KOPT-K1 (cell line): ENCODE measurements at regions not wholly inside any gene's neighbourhood (a gene's known extent, or its start where the extent isn't known, plus 50 kb on each side); places are given as distances from the start of the nearest gene placed in this dataset.
A peak's percentile ranks its signal among the peaks of the same experiment; 100 is the strongest.
"Not testable (repeated sequence)": the region's sequence is repeated elsewhere in the genome, so short reads cannot be mapped to it uniquely, and the experiment has no call there.

ENCODE experiments used
- H3K27ac ChIP-seq: fragments of 200-600 bp; sonication (generic); 2 replicates; pipeline ENCODE4 v1.5.1; 2016; ENCODE audit warnings: antibody characterized with exemption, mild to moderate bottlenecking, low read depth, low read length; ENCODE audit not compliant: poor library complexity, severe bottlenecking
- H3K36me3 ChIP-seq: fragments of 200-600 bp; sonication (generic); 2 replicates; pipeline ENCODE4 v1.5.1; 2017; ENCODE audit warnings: antibody characterized with exemption, mild to moderate bottlenecking, low read length, moderate library complexity; ENCODE audit not compliant: insufficient read depth
- H3K9me3 ChIP-seq: fragments of 200-600 bp; sonication (generic); 2 replicates; pipeline ENCODE4 v1.5.1; 2017; ENCODE audit warnings: antibody characterized with exemption, low read length, mild to moderate bottlenecking; ENCODE audit not compliant: insufficient read depth, poor library complexity, severe bottlenecking

DNA sequence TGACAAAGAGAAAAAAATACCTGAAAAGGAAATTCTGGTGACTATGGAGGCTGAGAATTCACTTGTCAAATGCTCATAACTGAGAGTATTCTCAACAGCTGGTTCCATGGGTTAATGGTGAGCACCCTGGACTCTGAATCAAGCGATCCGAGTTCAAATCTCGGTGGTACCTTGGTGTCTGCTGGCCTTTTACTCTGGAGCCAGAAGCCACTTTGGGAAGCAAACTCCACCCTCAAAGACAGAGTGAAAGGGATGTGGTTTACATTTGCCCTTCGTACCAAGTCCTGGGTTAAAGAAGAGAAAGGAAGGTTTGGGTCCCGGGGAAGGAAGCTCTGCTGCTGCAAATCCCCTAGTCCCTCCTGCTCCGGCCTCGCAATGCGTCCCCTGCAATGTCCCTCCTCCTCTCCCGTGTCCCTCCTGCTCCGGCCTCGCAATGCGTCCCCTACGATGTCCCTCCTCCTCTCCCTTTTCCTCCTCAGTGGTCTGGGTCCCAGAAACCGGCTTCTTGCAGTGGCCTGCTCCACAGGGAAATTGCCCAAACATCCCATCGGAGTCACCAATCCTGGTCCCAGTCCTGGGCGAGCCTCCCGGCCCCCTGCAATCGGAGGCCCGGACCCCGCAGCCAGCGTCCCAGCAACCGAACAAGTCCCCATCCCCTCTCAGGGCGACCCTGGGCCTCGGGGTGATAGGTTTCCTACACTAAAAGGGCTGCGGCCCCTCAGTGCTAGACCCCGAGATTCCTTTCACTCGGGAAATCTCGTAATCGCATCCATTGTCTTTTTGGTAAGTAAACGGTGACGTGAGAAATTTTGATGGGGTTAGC is 129.4 kb downstream of the PPIAL4G start:
- Histone ChIP-seq H3K27ac (no peak overlapping the region), H3K36me3 (no peaks in the 10 kb centered on the region), H3K9me3 (no peaks in the 10 kb centered on the region)

DNA sequence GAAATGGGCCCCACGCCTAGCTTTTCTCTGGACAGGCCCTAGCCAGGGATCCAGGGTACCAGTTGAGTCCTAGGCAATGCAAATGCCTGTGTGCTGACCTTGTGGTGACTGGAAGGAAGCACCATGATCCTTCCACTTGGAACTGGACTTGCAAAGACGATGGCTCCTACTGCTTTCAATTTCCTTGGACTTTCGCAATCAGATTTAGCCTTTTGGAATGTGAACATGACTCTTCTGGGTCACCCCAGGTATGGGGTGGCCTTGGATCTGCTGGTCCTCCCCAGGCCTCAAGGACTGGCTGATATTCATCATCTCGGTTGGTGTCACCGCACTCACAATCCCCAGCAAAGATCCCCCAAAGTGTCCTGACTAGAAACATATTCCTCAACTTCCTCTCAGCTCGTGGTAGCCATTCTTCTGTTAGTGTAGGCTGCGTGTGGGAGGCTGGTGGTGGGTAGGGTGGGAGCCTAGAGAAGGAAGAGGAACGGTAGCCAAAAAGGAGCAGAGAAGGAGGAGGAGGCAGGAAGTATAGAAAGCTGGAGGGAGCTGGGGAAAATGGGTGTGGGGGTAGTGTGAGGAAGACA is 130.5 kb downstream of the PPIAL4G start:
- H3K9me3 ChIP-seq = no peaks in the 10 kb centered on the region
- no peak overlapping the region for H3K27ac ChIP-seq
- no peaks in the 10 kb centered on the region for H3K36me3 ChIP-seq

- Histone ChIP-seq H3K9me3 (no peaks in the 10 kb centered on the region), H3K36me3 (no peaks in the 10 kb centered on the region), H3K27ac (no peak overlapping the region)
These were observed 135.3 kb downstream of the PPIAL4G start for GRCh38 chr1:148347781-148348180.

DNA sequence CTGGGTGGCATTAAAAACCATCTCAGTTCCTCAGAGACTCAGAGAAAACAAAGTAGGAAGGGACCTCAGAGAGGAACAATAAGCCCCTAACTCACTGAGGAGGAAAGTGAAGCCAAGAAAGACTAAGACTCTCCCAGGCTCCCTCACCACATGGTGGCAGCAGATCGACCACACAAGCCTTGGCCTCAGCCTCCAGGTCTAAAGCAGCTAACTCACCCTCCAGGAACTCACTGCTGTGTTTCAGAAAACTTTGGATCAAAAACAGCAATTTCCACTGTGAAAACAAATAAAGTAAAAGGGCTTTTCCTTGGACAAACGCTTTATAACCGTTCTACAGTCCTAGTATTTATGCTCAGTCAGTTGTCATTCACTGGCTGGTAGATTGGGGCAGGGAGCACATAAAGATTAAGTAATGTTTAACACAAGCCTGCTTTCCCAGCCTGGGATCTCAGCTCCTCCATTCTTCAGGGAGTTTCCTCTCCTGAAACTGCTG is 137.4 kb downstream of the PPIAL4G start:
- H3K27ac ChIP-seq, H3K36me3 ChIP-seq, H3K9me3 ChIP-seq: not testable (repeated sequence)

DNA sequence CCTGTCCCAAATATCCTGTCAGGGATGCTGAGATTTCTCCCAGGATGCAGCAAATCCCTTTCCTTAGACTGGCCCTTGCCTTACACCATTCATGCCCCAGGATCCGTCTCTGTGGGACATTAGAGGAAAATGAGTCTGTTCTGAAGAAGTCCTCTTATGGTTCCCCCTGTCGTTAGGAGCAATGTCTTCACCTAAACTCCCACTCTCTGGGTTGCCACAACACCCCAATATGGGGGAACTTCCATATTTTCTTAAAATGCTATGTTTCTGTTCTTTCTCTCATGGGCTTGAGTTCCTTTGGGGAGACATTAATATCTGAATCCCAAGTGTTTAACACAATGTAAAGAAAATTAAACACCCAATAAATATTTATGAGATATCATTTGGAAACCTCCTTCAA is 138.5 kb downstream of the PPIAL4G start:
- H3K9me3 ChIP-seq, H3K27ac ChIP-seq, H3K36me3 ChIP-seq: not testable (repeated sequence)

DNA sequence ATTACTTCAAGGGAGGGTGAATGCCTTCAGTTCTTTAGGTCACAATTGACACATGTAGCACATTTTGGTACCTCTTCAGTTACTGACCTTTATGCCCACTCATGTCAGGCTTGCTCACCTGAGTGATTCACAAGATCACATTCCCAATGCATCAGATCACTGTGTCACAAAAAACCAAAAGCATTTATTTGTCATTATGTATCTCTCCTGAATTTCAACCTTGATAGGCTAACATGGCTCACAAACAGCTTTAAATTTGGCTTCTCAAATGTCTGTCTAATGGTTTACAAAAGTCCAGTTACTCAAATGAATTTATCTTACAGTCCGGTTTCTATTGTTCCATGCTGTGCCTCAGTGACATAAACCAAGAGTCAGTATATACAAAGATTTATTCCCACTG is 141.4 kb downstream of the PPIAL4G start:
- H3K36me3 ChIP-seq, H3K9me3 ChIP-seq, H3K27ac ChIP-seq: not testable (repeated sequence)

DNA sequence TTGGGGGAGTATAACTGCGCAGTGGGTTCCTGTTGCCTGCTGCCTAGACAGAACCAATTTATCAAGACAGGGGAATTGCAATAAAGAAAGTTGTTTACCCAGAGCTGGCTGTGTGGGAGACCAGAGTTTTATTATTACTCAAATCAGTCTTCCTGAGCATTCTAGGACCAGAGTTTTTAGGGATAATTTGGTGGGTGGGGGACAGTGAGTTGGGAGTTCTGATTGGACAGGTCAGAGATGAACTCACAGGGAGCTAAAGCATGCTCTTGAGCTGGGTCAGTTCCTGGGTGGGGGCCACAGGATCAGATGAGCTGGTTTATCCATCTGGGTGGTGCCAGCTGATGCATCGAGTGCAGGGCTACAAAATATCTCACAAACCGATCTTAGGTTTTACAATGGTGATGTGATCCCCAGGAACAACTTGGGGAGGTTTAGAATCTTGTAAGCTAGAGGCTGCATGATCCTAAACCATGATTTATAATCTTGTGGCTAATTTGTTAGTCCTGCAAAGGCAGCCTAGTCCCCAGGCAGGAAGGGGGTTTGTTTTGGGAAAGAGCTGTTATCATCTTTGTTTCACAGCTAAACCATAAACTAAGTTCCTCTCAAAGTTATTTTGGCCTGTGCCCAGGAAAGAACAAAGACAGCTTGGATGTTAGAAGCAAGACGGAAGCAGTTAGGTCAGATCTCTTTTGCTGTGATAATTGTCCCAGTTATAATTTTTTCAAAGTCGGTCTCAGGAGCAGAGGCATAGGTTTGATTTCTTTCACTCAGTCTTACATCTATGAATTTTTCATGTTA is 146.8 kb downstream of the PPIAL4G start:
- H3K36me3 ChIP-seq, H3K9me3 ChIP-seq, H3K27ac ChIP-seq: not testable (repeated sequence)

GRCh38 chr1:148334339-148335130 is 148.6 kb downstream of the PPIAL4G start:
- H3K9me3 ChIP-seq = peaks cover 7% of the 10 kb centered on the region
- peak overlapping the region; percentile 73 for H3K27ac ChIP-seq
- no peaks in the 10 kb centered on the region for H3K36me3 ChIP-seq

GRCh38 chr1:148333875-148334338 is 149.2 kb downstream of the PPIAL4G start:
- H3K27ac ChIP-seq = peak overlapping the region; percentile 73
- no peaks in the 10 kb centered on the region for H3K36me3 ChIP-seq
- H3K9me3 ChIP-seq = peaks cover 7% of the 10 kb centered on the region

DNA sequence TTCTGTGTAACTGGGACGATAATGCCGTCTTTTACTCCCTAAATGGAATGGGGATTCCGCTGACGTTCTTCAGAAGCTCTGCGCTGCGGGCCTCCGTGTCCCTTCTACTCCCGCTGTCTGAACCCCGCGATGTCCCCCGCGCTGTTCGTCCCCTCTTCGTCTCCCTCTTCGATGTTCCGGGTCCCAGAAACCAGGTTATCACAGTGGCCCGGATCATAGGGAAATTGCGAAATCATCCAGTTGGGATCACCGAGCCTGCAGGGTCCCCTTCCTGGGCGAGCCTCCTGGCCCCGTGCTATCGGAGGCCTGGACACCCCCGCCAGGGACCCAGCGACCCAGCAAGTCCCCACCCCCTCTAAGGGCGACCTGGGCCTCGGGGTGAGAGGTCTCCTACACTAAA is 154.2 kb downstream of the PPIAL4G start:
- peaks cover 7% of the 10 kb centered on the region for H3K9me3 ChIP-seq
- no peaks in the 10 kb centered on the region for H3K36me3 ChIP-seq
- no peak overlapping the region for H3K27ac ChIP-seq

DNA sequence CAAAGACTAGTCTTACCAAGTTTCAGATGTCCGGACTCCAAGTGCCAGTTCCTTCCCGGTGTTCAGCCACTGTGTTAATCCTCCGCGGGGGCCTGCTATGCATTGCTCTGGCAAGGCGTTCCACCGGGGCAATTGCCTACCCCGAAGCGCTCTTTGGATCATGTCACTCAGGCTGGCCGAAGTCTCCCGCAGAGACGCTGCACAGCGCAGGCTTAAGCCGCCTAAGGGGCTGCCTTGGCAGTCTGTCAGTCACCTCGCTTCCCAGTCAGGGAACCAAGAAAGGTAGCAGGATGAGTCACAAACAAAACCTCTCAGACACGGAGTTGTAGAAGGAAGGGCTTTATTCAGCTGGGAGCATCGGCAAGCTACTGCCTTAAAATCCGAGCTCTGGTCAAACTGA is 158.1 kb downstream of the PPIAL4G start:
- H3K9me3 ChIP-seq, H3K36me3 ChIP-seq: not testable (repeated sequence)

DNA sequence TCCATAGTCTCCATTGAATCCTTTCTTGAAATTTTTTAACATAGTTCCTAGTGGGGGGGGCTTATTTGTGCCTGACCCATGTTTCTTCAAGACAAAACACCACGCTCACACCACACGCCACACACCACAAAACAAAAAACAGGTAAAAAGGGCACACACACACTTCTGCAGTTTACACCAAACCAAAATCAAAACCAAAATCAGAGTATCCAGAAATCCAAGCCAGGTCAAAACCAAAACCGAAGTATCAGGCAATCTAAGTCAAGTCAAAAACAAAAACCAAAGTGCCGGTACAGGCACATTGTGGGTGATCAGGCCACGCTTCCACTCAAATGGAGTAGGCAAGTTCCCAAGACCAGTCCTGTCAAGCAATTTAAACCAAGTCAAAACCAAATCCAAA is 158.6 kb downstream of the PPIAL4G start:
- H3K9me3 ChIP-seq, H3K27ac ChIP-seq, H3K36me3 ChIP-seq: not testable (repeated sequence)

More for the DNA sequence above, 158.1 kb downstream of the PPIAL4G start:
- not testable (repeated sequence) for H3K27ac ChIP-seq

GRCh38 chr1:148320079-148320478 is 163.0 kb downstream of the PPIAL4G start:
- not testable (repeated sequence) for H3K9me3 ChIP-seq, H3K36me3 ChIP-seq, H3K27ac ChIP-seq

DNA sequence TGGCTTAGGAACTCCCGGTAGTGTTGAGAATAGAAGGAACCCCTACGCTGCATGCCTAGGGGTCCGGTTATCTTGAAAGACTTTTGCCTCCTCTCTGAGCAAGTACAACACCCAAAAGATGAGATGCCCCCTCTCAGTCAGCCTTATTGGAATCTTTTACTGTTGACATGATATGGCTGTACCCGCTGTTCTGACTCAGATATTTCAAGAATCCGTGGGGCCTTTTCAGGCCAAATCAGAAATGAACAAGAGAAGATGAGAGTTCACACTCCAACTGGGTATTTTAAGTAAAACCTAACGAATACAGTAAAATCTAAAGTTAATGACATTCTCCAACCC is 164.2 kb downstream of the PPIAL4G start:
- Histone ChIP-seq H3K36me3 (no peaks in the 10 kb centered on the region), H3K27ac (no peak overlapping the region), H3K9me3 (peaks cover 4% of the 10 kb centered on the region)
